Peyer's patch (tissue), 4 donors: ENCODE measurements at regions not wholly inside any gene's neighbourhood (a gene's known extent, or its start where the extent isn't known, plus 50 kb on each side); places are given as distances from the start of the nearest gene placed in this dataset.

ENCODE experiments used
- DNase-seq, 3 donors: peaks; one replicate each; pipeline ENCODE4 v3.0.0-alpha.2; 2017 to 2019
- H3K27ac ChIP-seq, 4 donors: fragments of 200-600 bp; sonication (generic); one replicate each; pipeline ENCODE4 v1.5.1; 2016 to 2019
- H3K27me3 ChIP-seq, 2 donors: fragments of 200-600 bp; sonication (generic); one replicate each; pipeline ENCODE4 v1.5.1; 2019
- H3K36me3 ChIP-seq, 3 donors: fragments of 200-600 bp; sonication (generic); one replicate each; pipeline ENCODE4 v1.5.1; 2016 to 2019
- H3K4me1 ChIP-seq, 4 donors: fragments of 200-600 bp; sonication (generic); one replicate each; pipeline ENCODE4 v1.5.1; 2016 to 2019
- H3K4me3 ChIP-seq, 4 donors: fragments of 200-600 bp; sonication (generic); 1 replicate in 3 of 4; 2 replicates in 1 of 4; pipeline ENCODE4 v1.5.1; 2016 to 2019; ENCODE audit warnings: mild to moderate bottlenecking in 1 of 4
- H3K9me3 ChIP-seq, 4 donors: fragments of 200-600 bp; sonication (generic); one replicate each; pipeline ENCODE4 v1.5.1; 2016 to 2019; ENCODE audit warnings: mild to moderate bottlenecking in 1 of 4
- CTCF ChIP-seq, 6 experiments: fragments of 450-650 bp in 4 of 6; fragments of 200-600 bp in 2 of 6; sonication (generic) in 1 of 6; IDR thresholded peaks; one replicate each; pipeline ENCODE4 v1.5.1; 2017 to 2019; ENCODE audit warnings: antibody characterized with exemption in 6 of 6, mild to moderate bottlenecking in 3 of 6, moderate library complexity in 1 of 6
- POLR2A ChIP-seq, 2 donors: fragments of 450-650 bp; IDR thresholded peaks; one replicate each; pipeline ENCODE4 v1.5.1; 2017; ENCODE audit warnings: antibody characterized with exemption in 2 of 2, mild to moderate bottlenecking in 2 of 2, moderate library complexity in 2 of 2

GRCh38 chr7:128170461-128170860 lies 70.6 kb upstream of the LEP start:
- Histone ChIP-seq H3K4me1 (peaks cover 0 to 24% (median 20%) of the 10 kb centered on the region in 4 donors), H3K9me3 (peaks cover 0 to 3% (median 0%) of the 10 kb centered on the region in 4 donors), H3K27me3 (peaks cover 0 to 29% of the 10 kb centered on the region in 2 donors), H3K27ac (no peak overlapping the region), H3K4me3 (no peak overlapping the region), H3K36me3 (no peaks in the 10 kb centered on the region)
- peak in 1 of 3 donors; percentile 23 for DNase-seq
- TF ChIP-seq CTCF (IDR thresholded peaks at IDR 0.05) (no peak), POLR2A (IDR thresholded peaks at IDR 0.05) (no peak)

GRCh38 chr7:128171342-128171918 lies 69.6 kb upstream of the LEP start:
- no peak overlapping the region for H3K4me3 ChIP-seq
- peaks cover 0 to 22% (median 17%) of the 10 kb centered on the region in 4 donors for H3K4me1 ChIP-seq
- no peak overlapping the region for H3K27ac ChIP-seq
- peaks cover 0 to 23% of the 10 kb centered on the region in 2 donors for H3K27me3 ChIP-seq
- TF ChIP-seq CTCF (IDR thresholded peaks at IDR 0.05) = no peak
- TF ChIP-seq POLR2A (IDR thresholded peaks at IDR 0.05) = no peak
- DNase-seq = peak in 1 of 3 donors; percentile 18
- no peaks in the 10 kb centered on the region for H3K9me3 ChIP-seq
- H3K36me3 ChIP-seq = no peaks in the 10 kb centered on the region

- Histone ChIP-seq H3K27ac (no peak overlapping the region), H3K27me3 (peaks cover 0 to 16% of the 10 kb centered on the region in 2 donors), H3K4me3 (no peak overlapping the region), H3K36me3 (no peaks in the 10 kb centered on the region), H3K9me3 (no peaks in the 10 kb centered on the region), H3K4me1 (peaks cover 0 to 15% (median 10%) of the 10 kb centered on the region in 4 donors)
- peak in 1 of 3 donors; percentile 36 for DNase-seq
- no peak for TF ChIP-seq POLR2A (IDR thresholded peaks at IDR 0.05)
- TF ChIP-seq CTCF (IDR thresholded peaks at IDR 0.05) = no peak
Observed at GRCh38 chr7:128172151-128172550, 68.9 kb upstream of the LEP start.

- TF ChIP-seq POLR2A (IDR thresholded peaks at IDR 0.05) (no peak), CTCF (IDR thresholded peaks at IDR 0.05) (no peak)
- Histone ChIP-seq H3K9me3 (no peaks in the 10 kb centered on the region), H3K27me3 (peaks cover 0 to 9% of the 10 kb centered on the region in 2 donors), H3K36me3 (no peaks in the 10 kb centered on the region), H3K27ac (no peak overlapping the region), H3K4me1 (peaks cover 0 to 7% (median 4%) of the 10 kb centered on the region in 4 donors), H3K4me3 (no peak overlapping the region)
- DNase-seq = peak in 1 of 3 donors; percentile 13
Observed at GRCh38 chr7:128172963-128173362, 68.1 kb upstream of the LEP start.

- Histone ChIP-seq H3K4me1 (no peaks in the 10 kb centered on the region), H3K27ac (no peak overlapping the region), H3K4me3 (no peak overlapping the region), H3K36me3 (no peaks in the 10 kb centered on the region), H3K27me3 (no peaks in the 10 kb centered on the region), H3K9me3 (no peaks in the 10 kb centered on the region)
- peak in 2 of 3 donors; percentile 26 to 45 for DNase-seq
- no peak for TF ChIP-seq CTCF (IDR thresholded peaks at IDR 0.05)
- no peak for TF ChIP-seq POLR2A (IDR thresholded peaks at IDR 0.05)
Observed at GRCh38 chr7:128174386-128174785, 66.7 kb upstream of the LEP start.
